ENCODE measurements at regions not wholly inside any gene's neighbourhood (a gene's known extent, or its start where the extent isn't known, plus 50 kb on each side); places are given as distances from the start of the nearest gene placed in this dataset.

DNA sequence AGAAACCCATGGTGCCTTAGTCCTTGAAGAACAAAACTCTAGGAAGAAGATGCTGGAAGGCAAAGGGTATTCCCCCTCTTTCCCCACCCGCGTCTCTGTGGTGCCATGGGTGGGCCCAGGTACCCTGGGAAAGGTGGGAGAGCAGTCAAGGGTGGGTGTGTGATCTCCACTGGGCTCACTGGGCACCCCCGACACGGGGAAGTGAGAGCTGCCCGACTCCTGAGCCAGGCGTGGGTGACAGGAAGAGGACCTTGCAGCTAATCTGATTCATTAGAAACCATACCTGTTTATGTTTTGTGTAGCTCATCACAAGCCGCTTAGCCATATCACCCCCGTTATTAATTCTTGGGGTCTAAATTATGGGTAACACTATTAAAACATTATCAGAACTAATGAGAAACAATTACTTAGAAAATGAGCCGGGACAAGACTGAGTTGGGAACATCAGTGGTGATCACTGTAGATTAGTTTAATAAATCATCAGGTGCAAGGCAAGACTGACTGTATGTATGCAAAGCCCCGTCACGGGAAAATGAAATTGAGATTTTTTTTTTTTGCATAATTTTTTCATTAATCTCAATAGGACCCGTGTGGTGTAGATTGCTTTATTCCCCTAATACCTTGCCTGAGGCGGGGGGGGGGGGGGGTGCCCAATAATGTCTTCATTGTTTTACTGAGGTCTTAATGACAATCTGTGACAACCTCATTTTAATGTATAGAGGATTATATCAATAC, 77.3 kb downstream of the ZIC5 start:
- TF ChIP-seq, protein P1, sequence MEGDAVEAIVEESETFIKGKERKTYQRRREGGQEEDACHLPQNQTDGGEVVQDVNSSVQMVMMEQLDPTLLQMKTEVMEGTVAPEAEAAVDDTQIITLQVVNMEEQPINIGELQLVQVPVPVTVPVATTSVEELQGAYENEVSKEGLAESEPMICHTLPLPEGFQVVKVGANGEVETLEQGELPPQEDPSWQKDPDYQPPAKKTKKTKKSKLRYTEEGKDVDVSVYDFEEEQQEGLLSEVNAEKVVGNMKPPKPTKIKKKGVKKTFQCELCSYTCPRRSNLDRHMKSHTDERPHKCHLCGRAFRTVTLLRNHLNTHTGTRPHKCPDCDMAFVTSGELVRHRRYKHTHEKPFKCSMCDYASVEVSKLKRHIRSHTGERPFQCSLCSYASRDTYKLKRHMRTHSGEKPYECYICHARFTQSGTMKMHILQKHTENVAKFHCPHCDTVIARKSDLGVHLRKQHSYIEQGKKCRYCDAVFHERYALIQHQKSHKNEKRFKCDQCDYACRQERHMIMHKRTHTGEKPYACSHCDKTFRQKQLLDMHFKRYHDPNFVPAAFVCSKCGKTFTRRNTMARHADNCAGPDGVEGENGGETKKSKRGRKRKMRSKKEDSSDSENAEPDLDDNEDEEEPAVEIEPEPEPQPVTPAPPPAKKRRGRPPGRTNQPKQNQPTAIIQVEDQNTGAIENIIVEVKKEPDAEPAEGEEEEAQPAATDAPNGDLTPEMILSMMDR (IDR thresholded peaks at IDR 0.05): no peak
- TF ChIP-seq POLR2A (IDR thresholded peaks at IDR 0.05): no peak

Data from Peyer's patch (tissue), 4 donors.